Inflammatory macrophage treated with lipopolysaccharide for 1 hour (primary cell): ENCODE measurements at regions not wholly inside any gene's neighbourhood (a gene's known extent, or its start where the extent isn't known, plus 50 kb on each side); places are given as distances from the start of the nearest gene placed in this dataset.

Experiments used
- DNase-seq, 2 donors: peaks; one replicate each; pipeline ENCODE4 v3.0.0-alpha.2; 2020 to 2022

DNA sequence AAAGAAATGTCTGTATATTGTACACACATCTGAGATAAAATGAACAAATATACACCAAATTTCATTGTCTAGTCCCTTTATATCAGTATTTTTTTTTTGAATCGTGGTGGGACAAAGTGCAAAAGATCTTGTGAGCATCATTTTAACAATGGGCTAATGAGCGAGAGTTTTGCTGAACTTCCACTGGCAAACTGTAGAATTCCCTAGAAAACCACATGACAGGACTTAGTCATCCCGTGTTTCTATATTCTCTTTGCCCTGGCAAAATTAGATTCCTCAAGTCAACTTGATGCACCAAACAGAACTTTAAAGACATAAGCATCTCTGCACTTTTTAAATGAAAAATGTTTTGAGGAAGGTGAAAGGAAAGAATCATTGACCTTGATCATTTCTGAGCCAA, 488.2 kb upstream of the PTBP2 start:
- DNase-seq = no peak

DNA sequence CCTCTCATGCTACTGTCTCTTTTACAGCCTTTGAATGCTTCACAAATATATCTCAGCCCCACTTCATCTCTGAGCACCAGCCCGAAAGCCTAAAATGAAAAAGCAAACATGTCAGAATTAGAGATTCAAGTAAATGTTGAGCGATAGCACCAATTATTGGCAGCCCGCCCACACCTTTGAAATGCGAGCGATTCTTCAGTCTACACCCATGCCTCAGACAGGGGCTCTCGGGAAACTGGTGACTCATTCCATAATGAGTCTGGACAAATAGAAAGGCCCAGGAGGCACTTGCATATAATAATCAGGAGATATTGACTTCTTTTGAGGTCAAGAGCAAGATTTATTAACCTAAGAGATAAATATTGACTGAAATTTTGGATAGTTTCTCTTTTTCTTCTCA, 487.3 kb upstream of the PTBP2 start:
- no peak for DNase-seq

DNA sequence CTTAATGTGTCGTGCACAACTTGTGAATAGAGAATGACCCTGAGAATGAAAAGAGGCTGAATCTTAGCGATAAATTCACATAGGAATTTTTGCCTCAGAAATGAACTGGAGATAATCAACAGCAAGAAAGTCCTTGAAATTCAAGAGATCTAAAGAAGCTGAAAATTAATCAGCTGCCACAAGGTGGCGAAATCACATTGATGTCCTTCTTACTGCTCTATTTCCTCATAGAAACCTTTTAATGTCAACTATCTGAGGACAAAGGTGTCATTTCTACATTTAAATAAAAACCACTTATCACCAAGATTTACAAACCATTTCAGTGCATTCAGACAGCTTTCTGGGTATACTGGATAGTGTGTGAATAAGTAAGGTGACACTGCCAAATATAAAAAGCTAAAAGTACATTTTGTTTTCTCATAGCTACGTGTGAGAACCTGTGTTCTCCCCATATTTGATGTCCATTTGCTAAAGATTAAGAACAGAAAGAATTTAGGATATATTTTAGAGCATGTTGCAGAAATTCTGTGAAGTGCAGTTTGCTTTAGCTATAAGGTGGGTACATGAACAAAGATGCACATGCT, 485.3 kb upstream of the PTBP2 start:
- DNase-seq = peak; percentile 17 to 69

DNA sequence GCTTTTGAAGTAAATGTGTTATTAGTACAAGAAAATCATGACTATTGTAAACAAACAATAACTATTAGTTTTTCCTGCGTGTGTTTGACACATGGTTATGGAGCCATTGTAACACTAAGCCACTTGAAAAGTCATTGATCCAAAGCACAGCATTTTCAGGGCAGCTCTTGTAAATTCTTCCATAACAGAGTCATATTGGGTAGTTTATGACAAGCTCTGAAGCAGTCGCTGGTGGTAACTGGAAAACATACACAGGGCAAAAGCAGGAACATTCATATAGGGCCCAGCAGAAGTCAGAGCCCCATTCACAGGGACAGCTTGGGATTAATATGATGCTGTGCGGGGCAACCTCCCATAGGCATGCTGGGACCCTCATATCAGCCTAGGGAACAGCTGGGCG, 483.2 kb upstream of the PTBP2 start:
- DNase-seq = no peak

DNA sequence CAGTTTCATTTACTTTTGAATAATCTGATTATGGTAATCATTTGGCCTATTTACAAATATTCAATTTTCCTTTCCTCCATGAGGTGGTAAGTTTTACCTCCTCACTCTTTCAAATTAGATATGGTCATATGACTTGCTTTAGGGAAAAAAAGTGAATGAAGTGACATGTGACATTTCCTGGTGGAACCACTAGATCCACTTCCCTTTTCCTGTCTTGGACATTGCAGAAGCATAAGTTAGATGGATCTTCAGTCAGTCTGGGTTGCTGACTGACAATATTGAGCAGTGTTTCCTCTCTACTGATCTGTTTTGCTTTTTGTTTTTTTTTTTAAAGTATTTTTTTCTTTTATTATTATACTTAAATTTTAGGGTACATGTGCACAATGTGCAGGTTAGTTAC, 481.1 kb upstream of the PTBP2 start:
- peak; percentile 7 to 8 for DNase-seq

DNA sequence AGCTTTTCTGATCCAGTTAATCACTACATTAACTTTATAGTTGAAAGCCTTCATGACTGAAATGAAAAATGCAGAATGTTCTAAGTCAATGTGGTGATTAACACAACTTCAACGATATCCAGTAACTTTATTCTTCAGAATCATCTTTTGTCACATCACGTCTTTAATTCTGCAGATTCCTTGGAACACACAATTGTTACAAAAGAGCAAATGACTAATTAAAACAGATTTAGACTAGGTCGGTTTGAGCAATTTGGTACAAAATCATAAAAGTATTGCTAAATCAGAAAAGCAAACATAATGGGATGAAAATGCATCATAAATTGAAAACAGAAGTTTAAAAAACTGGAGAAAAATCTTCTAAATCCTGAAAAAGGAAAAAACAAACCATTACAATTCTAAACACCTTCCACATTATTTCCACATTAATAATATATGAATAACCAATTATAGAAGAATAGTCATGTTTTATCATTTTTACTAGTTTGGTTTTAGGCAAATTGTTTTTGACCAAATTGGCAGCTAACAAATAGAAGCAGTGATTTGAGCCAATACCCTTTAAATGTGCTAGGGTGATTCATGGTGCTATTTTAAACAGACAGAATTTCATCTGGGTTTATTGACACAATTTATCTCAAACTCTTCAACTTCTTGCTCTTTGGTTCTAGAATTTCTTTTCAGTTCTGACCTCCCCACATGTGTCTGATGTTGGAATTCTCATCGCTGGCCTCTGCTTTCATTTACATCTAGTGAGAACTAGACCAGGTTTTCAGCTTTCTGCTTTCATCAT, 468.1 kb upstream of the PTBP2 start:
- no peak for DNase-seq

DNA sequence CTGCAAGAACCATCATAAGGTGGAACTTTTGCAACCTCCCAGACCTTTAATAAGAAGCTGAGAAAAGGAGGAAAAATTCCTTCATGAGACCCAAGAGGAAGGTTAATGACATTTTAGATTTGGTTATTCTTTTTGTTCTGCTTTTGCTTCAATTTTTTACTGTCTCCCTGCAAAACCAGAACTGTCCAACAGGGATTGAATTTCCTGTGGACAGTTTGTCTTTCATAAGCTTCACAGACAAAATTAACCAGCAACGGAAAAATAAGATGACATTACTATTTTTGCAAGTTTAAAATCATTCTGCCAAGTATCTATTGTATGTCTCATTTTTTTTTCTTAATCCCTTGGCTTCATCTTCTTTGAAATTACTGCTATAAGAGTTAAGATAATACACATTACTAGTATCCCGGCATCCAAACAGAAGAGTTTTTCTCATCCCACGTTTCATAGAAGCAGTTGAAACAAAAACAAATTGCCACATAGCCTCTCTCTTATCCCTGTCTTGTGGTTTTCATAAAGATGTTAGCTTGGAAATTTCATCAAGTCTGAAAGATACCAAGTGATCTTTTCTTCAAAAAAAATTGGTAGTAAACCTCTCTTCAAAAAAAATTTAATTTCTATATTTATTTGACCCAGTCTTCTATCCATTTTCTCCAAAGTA, 465.3 kb upstream of the PTBP2 start:
- no peak for DNase-seq

DNA sequence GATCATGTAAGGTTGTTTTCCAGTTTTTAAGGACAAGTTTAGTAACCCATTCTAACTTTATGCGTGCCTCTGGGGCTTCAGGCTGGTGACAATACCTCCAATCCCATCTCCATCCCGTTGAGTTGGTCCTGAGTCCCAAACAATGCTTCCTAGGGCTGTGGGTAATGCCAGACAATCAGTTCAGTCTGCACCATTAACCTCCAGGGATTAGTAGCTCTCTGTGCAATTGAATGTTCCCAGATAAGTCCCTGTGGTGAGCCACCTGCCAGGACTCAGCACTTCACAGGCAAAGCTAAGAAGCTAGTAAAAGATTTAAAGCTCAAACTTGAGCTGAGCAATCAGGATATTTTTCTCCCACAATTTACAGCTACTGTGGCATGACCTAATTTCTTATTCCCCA, 462.2 kb upstream of the PTBP2 start:
- no peak for DNase-seq

DNA sequence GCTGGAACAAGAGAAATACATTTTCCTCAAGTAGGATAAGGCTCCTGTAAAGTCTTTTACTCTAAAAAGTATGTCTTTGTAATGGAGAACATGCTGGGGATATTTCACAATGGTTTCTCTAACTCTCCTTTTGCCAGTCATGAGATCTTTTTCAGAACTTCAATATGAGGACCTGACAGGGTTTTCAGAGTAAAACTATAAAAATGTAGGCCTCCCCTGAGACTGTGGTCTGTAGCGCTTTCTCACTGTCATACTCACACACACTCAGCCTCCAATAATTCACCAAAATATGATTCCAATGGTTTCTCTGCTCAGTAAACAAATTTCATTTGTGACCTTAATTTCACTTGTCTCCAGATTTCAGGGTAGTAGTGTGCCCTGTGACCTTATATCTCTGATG, 440.1 kb upstream of the PTBP2 start:
- DNase-seq = no peak

DNA sequence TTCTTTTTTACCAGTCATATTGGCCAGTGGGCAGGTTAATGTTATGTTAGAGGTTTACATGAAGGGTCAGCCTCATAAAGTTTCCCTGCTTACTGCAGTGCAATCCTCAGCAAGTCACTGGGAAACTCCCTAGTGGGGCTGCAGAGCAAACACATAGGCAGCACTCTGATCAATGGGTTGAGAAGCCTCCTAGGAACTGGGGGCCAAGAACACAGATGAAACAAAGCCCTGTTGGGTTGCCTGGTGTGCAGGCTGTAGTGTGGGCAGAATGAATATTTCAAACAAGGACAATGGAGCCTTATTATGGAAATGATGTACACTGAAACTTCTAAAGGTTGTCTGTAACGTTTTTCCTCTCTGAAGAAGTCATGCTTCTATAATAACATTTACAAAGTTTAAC, 431.6 kb upstream of the PTBP2 start:
- no peak for DNase-seq

DNA sequence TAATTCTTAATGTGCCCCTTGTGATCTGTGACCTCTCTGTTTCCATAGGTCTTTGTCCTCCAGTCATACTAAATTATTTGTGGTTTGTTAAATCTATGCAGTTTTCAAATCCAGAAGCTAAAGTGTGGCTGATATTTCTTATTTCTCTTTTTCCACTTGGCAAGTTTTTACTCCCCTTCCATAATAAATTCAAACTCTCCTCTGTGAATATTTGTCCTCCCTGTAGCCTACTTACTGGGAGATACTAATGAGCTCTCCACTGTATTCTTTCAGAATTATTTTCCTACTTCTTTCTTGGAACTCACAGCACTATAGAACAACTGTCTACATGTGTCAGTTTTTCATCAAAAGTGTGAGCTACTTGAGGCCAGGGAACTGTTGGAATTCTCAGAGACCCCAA, 430.8 kb upstream of the PTBP2 start:
- DNase-seq = no peak

DNA sequence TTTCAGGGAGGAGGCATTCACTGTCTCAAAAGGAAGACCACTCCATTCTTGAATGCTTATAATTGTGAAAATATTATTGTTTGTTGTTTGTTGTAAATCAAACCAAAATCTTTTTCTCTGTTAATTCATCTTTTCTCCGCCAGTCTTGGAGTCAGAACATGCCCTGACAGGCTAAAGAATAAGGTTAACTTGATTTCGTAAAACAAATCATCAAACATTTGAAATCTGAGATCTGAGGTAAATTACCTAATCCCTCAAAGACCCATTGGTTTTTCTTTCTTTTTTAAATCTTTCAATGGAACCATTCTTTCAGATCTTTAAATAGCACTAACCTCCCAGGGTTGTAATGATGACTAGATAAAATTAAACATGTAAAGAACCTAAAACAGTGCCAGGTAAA, 430.1 kb upstream of the PTBP2 start:
- no peak for DNase-seq

DNA sequence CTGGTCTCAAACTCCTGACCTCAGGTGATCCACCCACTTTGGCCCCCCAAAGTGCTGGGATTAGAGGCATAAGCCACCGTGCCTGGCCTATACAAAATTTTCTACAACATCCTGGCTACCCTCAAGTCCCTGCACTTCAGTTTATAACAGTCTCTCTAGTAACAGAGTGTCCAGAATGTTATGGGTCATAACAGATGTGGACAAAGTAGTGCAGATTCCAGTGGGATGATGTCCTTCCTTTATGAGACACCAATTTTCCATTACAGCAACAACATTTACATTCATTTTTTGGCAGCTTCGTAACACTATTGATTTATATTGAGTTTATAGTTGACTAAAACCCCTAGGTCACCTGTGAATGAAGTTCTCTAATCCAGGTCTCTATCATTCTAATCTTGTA, 429.4 kb upstream of the PTBP2 start:
- no peak for DNase-seq

DNA sequence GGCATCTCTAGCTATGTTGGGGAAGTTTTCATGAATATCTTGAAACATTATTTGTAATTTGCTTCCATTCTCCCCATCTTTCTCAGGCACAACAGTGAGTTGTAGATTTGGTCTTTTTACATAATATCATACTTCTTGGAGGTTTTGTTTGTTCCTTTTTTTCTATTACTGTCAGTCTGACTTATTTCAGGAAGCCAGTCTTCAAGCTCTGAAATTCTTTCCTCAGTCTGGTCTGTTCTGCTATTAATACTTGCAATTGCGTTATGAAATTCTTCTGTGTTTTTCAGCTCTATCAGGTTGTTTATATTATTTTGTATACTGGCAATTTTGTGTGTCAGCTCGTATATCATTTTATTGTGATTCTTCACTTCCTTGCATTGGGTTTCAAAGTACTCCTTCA, 424.6 kb upstream of the PTBP2 start:
- peak; percentile 20 to 35 for DNase-seq

DNA sequence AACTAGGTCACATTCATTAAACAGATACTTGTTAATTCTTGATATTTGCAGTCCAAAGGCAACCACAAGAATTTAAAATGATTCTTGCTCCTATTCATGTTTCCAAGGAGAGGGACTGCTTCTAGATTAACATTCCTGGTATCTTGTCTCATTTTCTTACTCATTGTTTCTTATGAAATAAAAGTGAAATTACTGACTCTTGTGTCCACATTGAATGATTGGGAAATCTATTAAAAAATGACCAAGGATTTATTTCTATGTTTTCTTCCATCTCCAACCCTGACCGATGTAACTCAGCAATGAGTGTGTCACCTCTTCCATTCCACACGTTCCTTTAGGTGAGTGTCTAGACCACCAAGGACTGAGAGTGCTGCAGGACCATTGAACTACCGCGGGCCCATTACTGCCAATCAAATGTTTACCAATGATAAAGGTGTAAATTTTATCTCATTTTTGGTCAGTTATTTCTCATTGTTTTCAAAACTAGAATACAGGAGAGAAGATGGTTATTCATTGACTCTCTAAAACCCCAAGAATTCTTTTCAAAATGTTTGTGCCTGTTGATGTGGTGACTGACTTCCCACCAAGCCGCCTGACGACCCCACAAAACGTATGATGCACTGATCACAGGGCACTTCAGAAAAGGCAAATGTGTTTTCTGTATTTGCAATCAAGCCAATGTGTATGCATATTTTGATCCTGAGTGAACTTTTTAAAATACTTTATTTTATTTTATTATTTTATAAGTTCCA, 414.6 kb upstream of the PTBP2 start:
- no peak for DNase-seq

DNA sequence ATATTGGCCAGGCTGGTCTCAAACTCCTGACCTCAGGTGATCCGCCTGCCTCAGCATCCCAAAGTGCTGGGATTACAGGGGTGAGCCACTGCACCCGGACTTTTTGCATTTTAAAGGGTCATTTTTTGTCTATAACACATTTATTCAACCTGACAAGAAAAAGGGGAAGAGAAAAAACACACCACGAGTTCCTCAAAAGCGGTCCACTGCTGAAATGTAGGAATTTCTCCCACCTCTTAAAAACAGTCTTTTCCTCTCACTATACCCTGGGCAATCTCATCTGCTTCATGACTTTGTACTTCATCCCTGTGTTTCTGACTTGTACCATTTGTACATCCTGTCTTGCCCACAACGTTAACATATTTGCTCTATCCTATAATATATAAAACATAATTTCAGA, 413.3 kb upstream of the PTBP2 start:
- peak; percentile 63 to 68 for DNase-seq

DNA sequence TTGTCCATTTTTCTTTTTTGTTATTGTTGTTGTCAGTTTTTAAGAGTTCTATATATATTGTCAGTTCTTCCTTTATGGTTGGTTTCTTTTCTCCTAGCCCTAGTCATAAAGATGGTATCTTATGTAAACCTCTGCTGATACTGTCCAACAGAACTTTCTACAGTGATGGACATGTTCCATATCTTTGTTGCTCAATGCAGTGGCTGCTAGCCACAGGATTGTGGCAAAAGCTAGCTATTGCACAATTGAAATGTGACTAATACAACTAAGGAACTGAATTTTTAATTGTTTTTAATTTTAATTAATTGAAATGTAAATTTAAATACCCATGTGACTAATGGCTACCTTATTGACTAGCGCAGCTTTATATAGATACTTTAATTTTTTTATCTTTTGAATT, 411.8 kb upstream of the PTBP2 start:
- DNase-seq = peak; percentile 74 to 76

DNA sequence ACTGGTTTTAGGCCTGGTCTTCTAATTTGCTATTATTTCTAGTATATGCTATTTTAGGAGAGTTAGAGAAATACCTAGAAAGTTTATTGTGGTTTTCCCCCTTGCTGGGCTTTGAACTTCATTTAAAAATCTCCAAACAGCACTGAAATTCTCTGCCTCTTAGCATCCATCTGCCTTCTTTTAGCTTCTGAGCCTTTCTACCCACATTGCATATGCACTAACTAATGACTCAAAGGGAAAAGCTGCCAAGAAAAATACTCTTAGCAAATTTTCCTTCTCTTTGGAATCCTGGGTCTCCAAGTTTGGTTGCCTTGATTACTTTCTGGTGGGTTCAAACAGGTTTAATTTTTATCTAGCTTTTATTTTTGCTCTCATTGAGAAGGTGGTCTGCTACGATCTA, 408.4 kb upstream of the PTBP2 start:
- DNase-seq = no peak

DNA sequence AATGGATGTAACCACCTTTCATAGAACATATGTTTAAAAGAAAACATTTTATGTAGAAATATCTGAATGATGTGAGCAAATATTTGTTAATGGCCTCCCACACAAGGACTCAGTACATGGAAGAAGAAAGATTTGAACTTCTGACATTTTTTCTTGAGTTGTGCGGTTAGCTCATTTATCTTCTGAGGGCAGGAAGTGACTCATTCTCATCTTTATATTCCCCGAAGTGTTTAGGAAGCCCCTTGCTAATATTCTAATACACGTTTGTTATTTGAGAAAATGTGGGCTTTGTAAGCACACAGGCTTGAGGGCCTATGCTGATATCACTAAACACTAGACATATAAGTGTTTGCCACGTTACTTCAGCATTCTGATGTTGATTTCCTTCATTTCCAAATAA, 392.5 kb upstream of the PTBP2 start:
- peak; percentile 3 to 11 for DNase-seq

DNA sequence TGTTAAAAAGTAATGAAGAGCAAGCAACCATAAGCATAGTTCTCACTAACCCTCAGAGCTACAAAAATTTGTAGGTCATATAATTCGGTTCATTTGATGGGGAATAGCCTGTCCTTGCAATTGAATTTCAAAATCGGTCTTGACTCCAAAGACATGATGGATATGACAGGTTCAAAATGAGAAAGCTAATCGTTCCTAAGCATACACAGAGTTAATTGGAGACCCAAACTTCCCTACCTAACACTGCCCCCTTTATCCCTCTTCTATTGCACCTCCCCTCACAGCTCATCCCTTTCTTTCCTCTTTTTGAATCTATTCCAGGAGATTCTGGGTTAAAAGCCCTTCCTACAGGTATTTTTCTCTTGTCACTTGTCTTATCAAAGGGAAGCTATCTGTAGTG, 390.0 kb upstream of the PTBP2 start:
- no peak for DNase-seq

DNA sequence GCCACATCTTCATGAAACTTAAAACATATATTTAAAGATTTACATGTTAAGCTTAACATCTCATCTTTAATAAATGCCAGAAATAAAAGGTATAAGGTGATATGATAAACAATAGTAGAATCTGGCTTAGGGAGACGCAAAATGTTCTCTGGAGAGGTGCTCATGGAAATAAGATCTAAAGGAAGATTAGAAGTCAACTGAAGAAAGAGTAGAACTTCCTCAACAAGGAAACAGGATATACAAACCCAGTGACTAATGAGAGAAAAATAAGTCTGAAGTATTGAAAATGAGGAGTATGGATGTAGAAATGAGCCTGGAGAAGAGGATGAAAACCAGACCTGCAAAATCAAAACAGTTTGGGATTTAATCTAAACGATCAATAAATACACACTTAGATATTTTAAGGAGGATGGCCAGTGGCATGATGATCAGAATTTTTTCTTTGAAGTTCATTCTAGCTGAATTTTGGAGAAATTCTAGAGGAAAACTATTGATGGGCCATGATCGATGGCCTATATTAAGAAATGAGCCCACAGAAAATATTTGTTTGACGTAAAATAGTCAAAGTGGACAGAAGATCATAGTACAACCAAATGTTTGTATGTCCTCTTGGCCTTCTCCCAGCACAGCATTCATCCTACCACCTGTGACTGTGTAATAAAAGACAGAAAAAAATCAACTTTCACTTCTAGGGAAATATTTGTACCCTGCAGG, 387.9 kb upstream of the PTBP2 start:
- DNase-seq = no peak

DNA sequence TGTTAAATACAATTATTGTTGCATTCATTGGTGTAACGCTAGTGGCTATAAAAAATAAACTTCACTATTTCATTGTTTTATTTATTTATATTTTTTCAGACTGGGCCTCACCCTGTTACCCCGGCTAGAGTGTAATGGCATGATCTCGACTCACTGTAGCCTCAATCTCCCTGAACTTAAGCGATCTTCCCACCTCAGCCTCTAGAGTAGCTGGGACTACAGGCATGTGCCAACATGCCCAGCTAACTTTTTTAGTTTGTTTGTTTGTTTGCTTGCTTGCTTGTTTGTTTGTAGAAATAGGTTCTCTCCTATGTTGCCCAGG, 387.4 kb upstream of the PTBP2 start:
- no peak for DNase-seq

DNA sequence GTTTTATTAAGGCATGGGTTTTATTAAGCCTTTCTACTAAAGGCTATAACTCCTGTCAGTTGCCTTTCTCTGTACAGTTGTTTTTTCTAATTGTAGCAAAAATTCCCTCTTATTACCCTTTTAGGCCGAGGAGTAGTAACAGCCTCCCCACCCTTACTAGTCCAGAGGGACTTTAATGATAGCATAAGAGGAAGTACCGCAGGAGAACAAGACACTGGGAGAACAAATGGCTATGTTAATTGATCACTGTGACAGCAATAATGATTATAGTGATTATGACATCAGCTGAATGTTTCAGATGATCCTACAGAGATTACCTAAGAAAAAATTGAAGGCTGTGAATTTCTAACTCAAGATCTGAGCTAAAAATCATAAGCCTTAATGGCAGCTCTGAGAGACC, 383.0 kb upstream of the PTBP2 start:
- no peak for DNase-seq
